Stomach (tissue), 8 donors: ENCODE measurements at regions not wholly inside any gene's neighbourhood (a gene's known extent, or its start where the extent isn't known, plus 50 kb on each side); places are given as distances from the start of the nearest gene placed in this dataset.

Experiments
- DNase-seq, 2 donors: peaks; one replicate each; pipeline versions ENCODE4 v3.0.0 to v3.0.0-alpha.2; 2013 to 2019
- H3K27ac ChIP-seq, 5 donors: fragments of 200-600 bp in 4 of 5; sonication (generic) in 4 of 5; one replicate each; pipeline ENCODE4 v1.5.1; 2013 to 2019; ENCODE audit warnings: mild to moderate bottlenecking in 1 of 5, moderate library complexity in 1 of 5
- H3K27me3 ChIP-seq, 3 donors: fragments of 200-600 bp; sonication (generic); one replicate each; pipeline ENCODE4 v1.5.1; 2017 to 2019; ENCODE audit warnings: mixed run types in 1 of 3
- H3K36me3 ChIP-seq, 4 donors: fragments of 200-600 bp; sonication (generic); 1 replicate in 3 of 4; 2 replicates in 1 of 4; pipeline ENCODE4 v1.5.1; 2016 to 2019
- H3K4me1 ChIP-seq, 4 donors: fragments of 200-600 bp; sonication (generic); one replicate each; pipeline ENCODE4 v1.5.1; 2016 to 2019
- H3K4me3 ChIP-seq, 4 donors: fragments of 200-600 bp; sonication (generic) in 3 of 4; one replicate each; pipeline ENCODE4 v1.5.1; 2016 to 2019; ENCODE audit warnings: mild to moderate bottlenecking in 1 of 4
- H3K9me3 ChIP-seq, 4 donors: fragments of 200-600 bp; sonication (generic); one replicate each; pipeline ENCODE4 v1.5.1; 2016 to 2019
- EP300 ChIP-seq: sonication (generic); formaldehyde crosslinking; IDR thresholded peaks from one replicate; pipeline ENCODE4 v1.6.1; 2017; ENCODE audit warnings: antibody characterized with exemption
- POLR2A ChIP-seq, 4 donors: fragments of 450-650 bp; IDR thresholded peaks; one replicate each; pipeline ENCODE4 v1.6.1; 2016; ENCODE audit warnings: antibody characterized with exemption in 4 of 4, control low read depth in 2 of 4, mild to moderate bottlenecking in 1 of 4, moderate library complexity in 1 of 4
- POLR2AphosphoS5 ChIP-seq, 3 donors: sonication (generic); formaldehyde crosslinking; IDR thresholded peaks; one replicate each; pipeline ENCODE4 v1.6.1; 2016; ENCODE audit warnings: antibody characterized with exemption in 3 of 3
- WGBS, 5 donors: extraction: QIAGEN DNeasy Blood & Tissue Kit in 3 of 5; methylation state at CpG; one replicate each; pipeline versions ENCODE4 v1.1.5 to v1.1.7; 2013 to 2018; 5-methylcytosine and 5-hydroxymethylcytosine counted together
- intact Hi-C: fragments of 100-400 bp; cut with DNase I; formaldehyde crosslinking; loops from one replicate; pipeline ENCODE4 v1.15.1; 2023; ENCODE audit warnings: low total_unique reads
- TF ChIP-seq, protein P1 (sequence below), 7 experiments: fragments of 450-650 bp in 4 of 7; fragments of 200-600 bp in 3 of 7; sonication (generic) in 3 of 7; IDR thresholded peaks; one replicate each; pipeline ENCODE4 v1.5.1; 2016 to 2019; ENCODE audit warnings: antibody characterized with exemption in 7 of 7, control low read depth in 2 of 7, mild to moderate bottlenecking in 1 of 7
- donor health status: healthy with polysubstance abuse.
- donor health status: Bipolar disorder and iron deficiency.
- donor health status: healthy.

GRCh38 chr10:52484206-52485065, 170.4 kb downstream of the DKK1 start:
- no peak for DNase-seq
- WGBS, 5 donors = 83 to 85% (median 85%) methylated on average over 3 of the region's 3 CpGs
- H3K27ac ChIP-seq = no peak overlapping the region
- no peaks in the 10 kb centered on the region for H3K9me3 ChIP-seq
- H3K36me3 ChIP-seq = no peaks in the 10 kb centered on the region
- no peaks in the 10 kb centered on the region for H3K4me1 ChIP-seq
- no peaks in the 10 kb centered on the region for H3K27me3 ChIP-seq
- no peak overlapping the region for H3K4me3 ChIP-seq
- TF ChIP-seq EP300 (no peak), POLR2AphosphoS5 (IDR thresholded peaks at IDR 0.05) (no peak), POLR2A (IDR thresholded peaks at IDR 0.05) (no peak)
- TF ChIP-seq, protein P1, sequence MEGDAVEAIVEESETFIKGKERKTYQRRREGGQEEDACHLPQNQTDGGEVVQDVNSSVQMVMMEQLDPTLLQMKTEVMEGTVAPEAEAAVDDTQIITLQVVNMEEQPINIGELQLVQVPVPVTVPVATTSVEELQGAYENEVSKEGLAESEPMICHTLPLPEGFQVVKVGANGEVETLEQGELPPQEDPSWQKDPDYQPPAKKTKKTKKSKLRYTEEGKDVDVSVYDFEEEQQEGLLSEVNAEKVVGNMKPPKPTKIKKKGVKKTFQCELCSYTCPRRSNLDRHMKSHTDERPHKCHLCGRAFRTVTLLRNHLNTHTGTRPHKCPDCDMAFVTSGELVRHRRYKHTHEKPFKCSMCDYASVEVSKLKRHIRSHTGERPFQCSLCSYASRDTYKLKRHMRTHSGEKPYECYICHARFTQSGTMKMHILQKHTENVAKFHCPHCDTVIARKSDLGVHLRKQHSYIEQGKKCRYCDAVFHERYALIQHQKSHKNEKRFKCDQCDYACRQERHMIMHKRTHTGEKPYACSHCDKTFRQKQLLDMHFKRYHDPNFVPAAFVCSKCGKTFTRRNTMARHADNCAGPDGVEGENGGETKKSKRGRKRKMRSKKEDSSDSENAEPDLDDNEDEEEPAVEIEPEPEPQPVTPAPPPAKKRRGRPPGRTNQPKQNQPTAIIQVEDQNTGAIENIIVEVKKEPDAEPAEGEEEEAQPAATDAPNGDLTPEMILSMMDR (IDR thresholded peaks at IDR 0.05) = no peak
- intact Hi-C loops = loop anchor here (5.0 kb wide), 1 partner anchor 172 kb away; the partner anchor contains the start of gene DKK1

GRCh38 chr10:52485462-52485861, 171.4 kb downstream of the DKK1 start:
- Histone ChIP-seq H3K36me3 (no peaks in the 10 kb centered on the region), H3K4me3 (no peak overlapping the region), H3K4me1 (no peaks in the 10 kb centered on the region), H3K27ac (no peak overlapping the region), H3K27me3 (no peaks in the 10 kb centered on the region), H3K9me3 (no peaks in the 10 kb centered on the region)
- TF ChIP-seq, protein P1 (IDR thresholded peaks at IDR 0.05) = no peak
- TF ChIP-seq EP300 = no peak
- TF ChIP-seq POLR2AphosphoS5 (IDR thresholded peaks at IDR 0.05) = no peak
- no peak for TF ChIP-seq POLR2A (IDR thresholded peaks at IDR 0.05)
- DNase-seq = no peak
- intact Hi-C loops = loop anchor here (5.0 kb wide), 1 partner anchor 173 kb away; the partner anchor contains the start of gene DKK1
- 61 to 80% (median 78%) methylated on average over 1 of the region's 1 CpG for WGBS, 5 donors

DNA sequence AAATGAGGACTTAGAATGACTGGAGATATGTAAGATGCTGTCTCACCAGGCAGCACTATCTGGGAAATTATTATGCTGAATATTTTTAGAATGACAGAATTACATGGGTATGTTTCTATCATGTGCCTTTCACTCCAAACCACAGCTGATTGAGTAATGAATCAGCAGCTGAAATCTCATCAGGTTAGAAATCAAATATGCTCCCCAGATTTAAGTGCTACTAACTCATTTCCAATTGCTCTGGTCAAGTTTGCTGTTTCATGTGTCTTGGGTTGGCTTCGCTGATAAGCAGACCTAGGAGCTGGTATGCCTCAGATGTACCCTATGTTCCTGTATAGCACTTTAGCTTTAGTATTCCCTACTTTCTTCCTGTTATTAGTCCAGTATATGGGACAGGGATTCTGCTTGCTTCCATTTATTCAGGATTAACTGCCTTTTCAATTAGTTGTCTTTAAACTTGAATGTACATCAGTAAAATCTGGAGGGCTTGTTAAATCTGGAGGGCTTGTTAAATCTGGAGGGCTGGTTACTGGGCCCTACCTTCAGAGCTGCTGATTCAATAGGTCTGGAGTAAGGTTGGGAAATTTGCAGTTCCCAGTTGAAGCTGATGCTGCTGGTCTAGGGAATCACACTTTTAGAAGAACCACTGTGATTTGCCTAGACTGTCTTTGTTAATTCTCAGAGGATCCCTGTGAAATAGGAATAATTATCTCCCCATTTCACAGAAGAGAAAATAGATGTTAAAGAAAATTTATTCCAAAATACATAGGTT, 172.9 kb downstream of the DKK1 start:
- TF ChIP-seq POLR2A (IDR thresholded peaks at IDR 0.05) (no peak), EP300 (no peak), POLR2AphosphoS5 (IDR thresholded peaks at IDR 0.05) (no peak)
- TF ChIP-seq, protein P1 (IDR thresholded peaks at IDR 0.05) = no peak
- Histone ChIP-seq H3K36me3 (no peaks in the 10 kb centered on the region), H3K4me1 (no peaks in the 10 kb centered on the region), H3K27ac (no peak overlapping the region), H3K27me3 (no peaks in the 10 kb centered on the region), H3K9me3 (no peaks in the 10 kb centered on the region), H3K4me3 (no peak overlapping the region)
- WGBS, 5 donors = 79 to 94% (median 83%) methylated on average over 1 of the region's 1 CpG
- DNase-seq = no peak
- intact Hi-C loops = loop anchor here (5.0 kb wide), 1 partner anchor 175 kb away; the partner anchor contains the start of gene DKK1

- Histone ChIP-seq H3K36me3 (no peaks in the 10 kb centered on the region), H3K4me1 (no peaks in the 10 kb centered on the region), H3K27ac (no peak overlapping the region), H3K27me3 (no peaks in the 10 kb centered on the region), H3K9me3 (no peaks in the 10 kb centered on the region), H3K4me3 (no peak overlapping the region)
- DNase-seq = peak in 1 of 2 donors; percentile 74
- WGBS, 5 donors = 54 to 64% (median 59%) methylated on average over 3 of the region's 3 CpGs
- TF ChIP-seq, protein P1 (IDR thresholded peaks at IDR 0.05) = peak in 4 of 7 experiments; percentile 34 to 58 (median 42)
- no peak for TF ChIP-seq EP300
- intact Hi-C loops = loop anchor here (5.0 kb wide), 1 partner anchor 177 kb away; the partner anchor contains the start of gene DKK1
Measured at GRCh38 chr10:52488606-52489485, 174.8 kb downstream of the DKK1 start.
